ENCODE measurements at regions not wholly inside any gene's neighbourhood (a gene's known extent, or its start where the extent isn't known, plus 50 kb on each side); places are given as distances from the start of the nearest gene placed in this dataset.
A peak's percentile ranks its signal among the peaks of the same experiment; 100 is the strongest.

DNA sequence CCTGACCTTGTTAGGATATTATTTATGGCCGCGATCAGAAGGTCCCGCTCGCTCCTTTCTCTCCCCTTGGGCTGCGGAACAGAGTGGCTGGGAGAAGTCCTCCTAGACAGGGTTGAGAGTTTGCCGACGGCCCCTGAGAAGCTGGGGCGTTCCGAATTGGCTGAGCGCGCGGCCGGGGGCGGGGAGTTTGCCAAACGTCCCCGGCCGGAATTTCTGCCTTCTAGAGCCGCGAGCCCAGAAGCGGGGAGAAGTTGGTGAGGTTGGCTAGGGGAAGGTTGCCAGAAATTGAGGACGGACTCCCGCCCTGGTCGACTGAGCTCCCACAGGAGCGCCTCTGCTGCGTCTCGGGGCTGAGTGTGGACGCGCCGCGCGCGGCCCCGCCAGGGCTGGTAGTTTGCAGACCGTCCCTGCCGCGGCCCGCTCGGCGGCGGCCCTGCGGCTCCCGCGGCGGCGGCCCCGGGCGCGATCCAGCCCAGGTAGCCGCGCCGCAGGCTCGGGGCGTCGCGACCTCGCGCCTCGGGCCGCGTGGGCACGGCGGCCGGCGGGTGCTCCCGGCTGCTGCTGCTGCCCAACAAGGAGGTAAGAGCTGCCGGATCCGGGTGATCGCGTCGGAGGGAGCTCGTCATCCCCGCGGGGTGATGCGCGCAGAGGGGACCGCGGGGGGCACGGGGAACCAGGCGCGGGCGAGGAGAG is 134.0 kb upstream of the MGAT5 start:
- DNase-seq (ENCODE audit: low read depth), result peak; percentile 69
- peak overlapping the region; percentile 64 for H3K4me3 ChIP-seq (ENCODE audit: low read length)
- TF ChIP-seq, protein P1, sequence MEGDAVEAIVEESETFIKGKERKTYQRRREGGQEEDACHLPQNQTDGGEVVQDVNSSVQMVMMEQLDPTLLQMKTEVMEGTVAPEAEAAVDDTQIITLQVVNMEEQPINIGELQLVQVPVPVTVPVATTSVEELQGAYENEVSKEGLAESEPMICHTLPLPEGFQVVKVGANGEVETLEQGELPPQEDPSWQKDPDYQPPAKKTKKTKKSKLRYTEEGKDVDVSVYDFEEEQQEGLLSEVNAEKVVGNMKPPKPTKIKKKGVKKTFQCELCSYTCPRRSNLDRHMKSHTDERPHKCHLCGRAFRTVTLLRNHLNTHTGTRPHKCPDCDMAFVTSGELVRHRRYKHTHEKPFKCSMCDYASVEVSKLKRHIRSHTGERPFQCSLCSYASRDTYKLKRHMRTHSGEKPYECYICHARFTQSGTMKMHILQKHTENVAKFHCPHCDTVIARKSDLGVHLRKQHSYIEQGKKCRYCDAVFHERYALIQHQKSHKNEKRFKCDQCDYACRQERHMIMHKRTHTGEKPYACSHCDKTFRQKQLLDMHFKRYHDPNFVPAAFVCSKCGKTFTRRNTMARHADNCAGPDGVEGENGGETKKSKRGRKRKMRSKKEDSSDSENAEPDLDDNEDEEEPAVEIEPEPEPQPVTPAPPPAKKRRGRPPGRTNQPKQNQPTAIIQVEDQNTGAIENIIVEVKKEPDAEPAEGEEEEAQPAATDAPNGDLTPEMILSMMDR (conservative IDR thresholded peaks at IDR 0.05; ENCODE audit: low read depth, low read length), result no peak

GRCh38 chr2:134120406-134120732 is 133.5 kb upstream of the MGAT5 start:
- TF ChIP-seq, protein P1 (conservative IDR thresholded peaks at IDR 0.05; ENCODE audit: low read depth, low read length), result no peak
- DNase-seq (ENCODE audit: low read depth), result no peak
- H3K4me3 ChIP-seq (ENCODE audit: low read length), result peak overlapping the region; percentile 64

DNA sequence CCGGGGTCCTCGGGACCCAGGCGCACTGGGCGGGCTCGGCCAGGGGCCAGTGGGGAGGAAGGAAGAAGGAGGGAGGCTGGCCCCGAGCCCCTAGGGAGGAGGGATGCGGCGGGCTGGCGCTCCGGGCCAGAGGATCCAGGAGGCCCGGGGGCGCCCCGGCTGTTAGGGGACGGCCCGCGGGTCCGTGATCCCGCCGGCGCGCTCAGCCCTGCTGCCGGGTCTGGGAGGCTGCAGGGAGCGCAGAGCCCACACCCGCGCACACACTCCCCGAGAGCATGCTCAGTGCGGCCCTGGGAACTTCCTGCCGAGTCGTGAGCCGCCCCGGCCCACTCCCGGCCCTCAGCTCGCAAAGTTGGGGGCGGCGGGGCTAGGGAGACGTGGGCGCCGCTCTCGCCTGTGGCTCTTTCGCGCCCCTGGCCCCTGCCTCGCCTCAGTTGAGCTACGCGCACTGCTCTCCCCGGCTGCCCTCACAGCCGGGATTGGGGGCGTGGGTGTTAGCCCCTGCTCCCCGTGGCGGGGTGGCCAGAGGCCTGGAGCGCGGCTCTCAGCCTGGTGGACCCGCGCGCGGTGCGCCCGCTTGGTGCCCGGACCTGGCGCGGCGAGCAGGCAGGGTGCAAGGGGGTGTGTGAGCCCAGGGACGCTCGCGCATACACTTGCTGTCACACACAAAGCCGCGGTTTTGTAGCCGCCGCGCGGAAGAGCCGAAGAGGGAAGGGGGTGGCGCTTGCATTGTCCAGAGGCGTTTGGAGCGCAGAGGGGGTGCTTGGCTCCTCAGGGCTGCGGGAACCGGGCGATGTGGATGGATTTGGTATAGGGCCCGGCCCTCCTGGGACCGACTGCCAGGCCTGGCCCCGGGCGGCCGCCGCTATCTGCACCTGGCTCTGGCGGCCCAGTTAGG is 132.9 kb upstream of the MGAT5 start:
- DNase-seq (ENCODE audit: low read depth), result no peak
- H3K4me3 ChIP-seq (ENCODE audit: low read length), result peak overlapping the region; percentile 64
- TF ChIP-seq, protein P1 (conservative IDR thresholded peaks at IDR 0.05; ENCODE audit: low read depth, low read length), result no peak

- H3K4me3 ChIP-seq (ENCODE audit: low read length), result no peak overlapping the region
- no peak for DNase-seq (ENCODE audit: low read depth)
- TF ChIP-seq, protein P1 (conservative IDR thresholded peaks at IDR 0.05; ENCODE audit: low read depth, low read length), result no peak
These were observed 131.3 kb upstream of the MGAT5 start for GRCh38 chr2:134122610-134123009.

DNA sequence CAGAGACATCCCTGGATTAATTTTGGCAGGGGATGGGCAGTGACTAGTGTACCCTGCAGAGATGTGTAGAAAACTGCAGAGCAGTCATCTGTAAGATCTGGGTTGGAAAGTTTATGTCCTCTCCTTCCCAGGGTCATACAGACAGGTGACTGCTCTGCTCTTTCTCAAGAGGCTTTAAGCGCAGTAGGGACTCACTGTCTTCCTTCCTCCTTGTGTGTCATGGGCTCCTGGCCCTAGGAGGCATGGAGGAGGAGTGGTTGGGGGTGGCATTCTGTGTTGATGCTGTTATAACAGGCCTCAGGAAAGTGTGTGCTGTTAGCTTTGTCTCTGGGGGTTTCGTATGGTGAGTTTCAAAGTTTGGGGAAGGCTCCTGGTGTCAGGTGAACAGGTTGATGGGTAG is 130.5 kb upstream of the MGAT5 start:
- DNase-seq (ENCODE audit: low read depth), result no peak
- TF ChIP-seq, protein P1 (conservative IDR thresholded peaks at IDR 0.05; ENCODE audit: low read depth, low read length), result no peak
- H3K4me3 ChIP-seq (ENCODE audit: low read length), result no peak overlapping the region

- H3K4me3 ChIP-seq (ENCODE audit: low read length), result no peak overlapping the region
- no peak for DNase-seq (ENCODE audit: low read depth)
- TF ChIP-seq, protein P1 (conservative IDR thresholded peaks at IDR 0.05; ENCODE audit: low read depth, low read length), result no peak
These were observed 129.7 kb upstream of the MGAT5 start for GRCh38 chr2:134124047-134124753.
